IMR-90 (cell line): ENCODE measurements at regions not wholly inside any gene's neighbourhood (a gene's known extent, or its start where the extent isn't known, plus 50 kb on each side); places are given as distances from the start of the nearest gene placed in this dataset.

ENCODE experiments used
- ATAC-seq: fragments of 200-7000 bp; cut with Tn5 transposase; 2 replicates; pipeline ENCODE4 v1.9.1; 2020; ENCODE audit warnings: low read depth, mild to moderate bottlenecking, moderate library complexity
- BruUV-seq: library from RNA; stranded (reverse); fragments of 400-500 nt; replicated peaks from 2 replicates; lab custom pipeline; 2021; lab: Mats Ljungman, UMichigan
- CTCF ChIA-PET: fragments of 300-600 bp; formaldehyde crosslinking; extraction: SDS; loops from one replicate; lab custom pipeline; 2021; ENCODE audit warnings: antibody characterized with exemption; lab: Yijun Ruan, JAX
- POLR2A ChIA-PET: fragments of 300-600 bp; sonication (Branson Sonifier 250); formaldehyde crosslinking; loops from one replicate; lab custom pipeline; 2022; ENCODE audit warnings: antibody characterized with exemption; ENCODE audit not compliant: unreplicated experiment; lab: Charles Lee
- DNase-seq: peaks from one replicate; pipeline ENCODE4 v3.0.0; 2013
- H2AFZ ChIP-seq: replicated peaks from 2 replicates; pipeline ENCODE3; 2013; ENCODE audit warnings: low read length, mild to moderate bottlenecking; ENCODE audit not compliant: poor library complexity
- H2AK5ac ChIP-seq: 2 replicates; pipeline ENCODE4 v1.6.1; 2013; ENCODE audit warnings: low read depth, low read length, inconsistent platforms
- H2AK9ac ChIP-seq: replicated peaks from 2 replicates; pipeline ENCODE3; 2013; ENCODE audit warnings: mild to moderate bottlenecking, low read depth, low read length, moderate library complexity; ENCODE audit not compliant: poor library complexity
- H2BK120ac ChIP-seq: 2 replicates; pipeline ENCODE4 v1.6.1; 2013; ENCODE audit warnings: low read depth, low read length, inconsistent platforms
- H2BK15ac ChIP-seq: 3 replicates; pipeline ENCODE4 v1.6.1; 2013; ENCODE audit warnings: low read depth, low read length, inconsistent platforms
- H2BK20ac ChIP-seq: 2 replicates; pipeline ENCODE4 v1.6.1; 2013; ENCODE audit warnings: low read depth, mild to moderate bottlenecking, inconsistent platforms, low read length, moderate library complexity
- H2BK5ac ChIP-seq: 2 replicates; pipeline ENCODE4 v1.6.1; 2013; ENCODE audit warnings: mild to moderate bottlenecking, low read depth, low read length, inconsistent platforms; ENCODE audit not compliant: poor library complexity, severe bottlenecking
- H3K14ac ChIP-seq: replicated peaks from 2 replicates; pipeline ENCODE4 v1.6.1; 2013; ENCODE audit warnings: low read depth, low read length, inconsistent platforms
- H3K18ac ChIP-seq: 2 replicates; pipeline ENCODE4 v1.6.1; 2013; ENCODE audit warnings: low read depth, low read length, control low read depth
- H3K23ac ChIP-seq: 2 replicates; pipeline ENCODE4 v1.6.1; 2013; ENCODE audit warnings: low read depth, low read length, inconsistent platforms
- H3K27ac ChIP-seq: 2 replicates; pipeline ENCODE4 v1.5.1; 2013; ENCODE audit warnings: mild to moderate bottlenecking, control low read depth, low read length; ENCODE audit not compliant: insufficient read depth
- H3K27me3 ChIP-seq: 2 replicates; pipeline ENCODE4 v1.6.1; 2013; ENCODE audit warnings: low read length; ENCODE audit not compliant: control insufficient read depth, insufficient read depth
- H3K36me3 ChIP-seq: 2 replicates; pipeline ENCODE4 v1.6.1; 2013; ENCODE audit warnings: low read length, mixed read lengths; ENCODE audit not compliant: control insufficient read depth, insufficient read depth
- H3K4ac ChIP-seq: 2 replicates; pipeline ENCODE4 v1.6.1; 2013; ENCODE audit warnings: low read depth, low read length, inconsistent platforms
- H3K4me1 ChIP-seq: 2 replicates; pipeline ENCODE4 v1.6.1; 2013; ENCODE audit warnings: low read length, mixed read lengths; ENCODE audit not compliant: control insufficient read depth, insufficient read depth
- H3K4me2 ChIP-seq: 2 replicates; pipeline ENCODE4 v1.6.1; 2013; ENCODE audit warnings: low read depth, mild to moderate bottlenecking, control low read depth, low read length, moderate library complexity
- H3K4me3 ChIP-seq: 2 replicates; pipeline ENCODE4 v1.5.1; 2013; ENCODE audit warnings: low read depth, mild to moderate bottlenecking, control low read depth, low read length, moderate library complexity; ENCODE audit not compliant: insufficient read depth
- H3K56ac ChIP-seq: 2 replicates; pipeline ENCODE4 v1.6.1; 2013; ENCODE audit warnings: low read length, inconsistent platforms; ENCODE audit not compliant: insufficient read depth; ENCODE audit errors: extremely low read depth
- H3K79me1 ChIP-seq, 2 experiments: 2 replicates each; pipeline ENCODE4 v1.6.1; 2013; ENCODE audit warnings: low read length in 2 of 2, inconsistent platforms in 1 of 2, low read depth in 1 of 2
- H3K9ac ChIP-seq: 2 replicates; pipeline ENCODE4 v1.6.1; 2013; ENCODE audit warnings: low read depth, low read length, control low read depth
- H3K9me1 ChIP-seq: 2 replicates; pipeline ENCODE4 v1.6.1; 2013; ENCODE audit warnings: low read length, inconsistent platforms; ENCODE audit not compliant: insufficient read depth
- H3K9me3 ChIP-seq: 2 replicates; pipeline ENCODE4 v1.6.1; 2013; ENCODE audit warnings: low read length; ENCODE audit not compliant: control insufficient read depth, insufficient read depth
- H4K20me1 ChIP-seq: 2 replicates; pipeline ENCODE4 v1.6.1; 2013; ENCODE audit warnings: low read length, inconsistent platforms; ENCODE audit not compliant: insufficient read depth
- H4K5ac ChIP-seq: 2 replicates; pipeline ENCODE4 v1.6.1; 2013; ENCODE audit warnings: mild to moderate bottlenecking, low read depth, low read length, control low read depth
- H4K8ac ChIP-seq, 2 experiments: 2 replicates each; pipeline ENCODE4 v1.6.1; 2013; ENCODE audit warnings: low read depth in 2 of 2, low read length in 2 of 2, control low read depth in 1 of 2, inconsistent platforms in 1 of 2
- H4K91ac ChIP-seq: 2 replicates; pipeline ENCODE4 v1.6.1; 2013; ENCODE audit warnings: low read depth, low read length, inconsistent platforms; ENCODE audit not compliant: insufficient read depth
- BHLHE40 ChIP-seq: fragments of 150-350 bp; IDR thresholded peaks from 2 replicates; pipeline ENCODE4 v1.6.1; 2016; ENCODE audit warnings: mild to moderate bottlenecking, low read depth, low read length
- CEBPB ChIP-seq: IDR thresholded peaks from 2 replicates; pipeline ENCODE4 v1.6.1; 2012; ENCODE audit warnings: low read depth, low read length, improper control_type of control experiment
- CHD1 ChIP-seq: IDR thresholded peaks from 2 replicates; pipeline ENCODE4 v1.6.1; 2012; ENCODE audit warnings: low read depth, low read length, improper control_type of control experiment
- FOS ChIP-seq: fragments of 150-350 bp; IDR thresholded peaks from 2 replicates; pipeline ENCODE4 v1.6.1; 2016; ENCODE audit warnings: low read depth, low read length
- MAFK ChIP-seq: IDR thresholded peaks from 2 replicates; pipeline ENCODE4 v1.6.1; 2012; ENCODE audit warnings: low read depth, low read length, improper control_type of control experiment
- MAZ ChIP-seq: IDR thresholded peaks from 2 replicates; pipeline ENCODE4 v1.6.1; 2012; ENCODE audit warnings: low read depth, mild to moderate bottlenecking, low read length, improper control_type of control experiment, moderate library complexity, borderline replicate concordance
- MXI1 ChIP-seq: IDR thresholded peaks from 2 replicates; pipeline ENCODE4 v1.6.1; 2012; ENCODE audit warnings: low read depth, mild to moderate bottlenecking, low read length, moderate library complexity, borderline replicate concordance
- NFE2L2 ChIP-seq: fragments of 150-350 bp; IDR thresholded peaks from 2 replicates; pipeline ENCODE4 v1.6.1; 2016; ENCODE audit warnings: low read depth, mild to moderate bottlenecking, low read length
- POLR2A ChIP-seq: IDR thresholded peaks from 2 replicates; pipeline ENCODE4 v1.6.1; 2012; ENCODE audit warnings: mild to moderate bottlenecking, low read depth, low read length
- RAD21 ChIP-seq: IDR thresholded peaks from 2 replicates; pipeline ENCODE4 v1.6.1; 2012; ENCODE audit warnings: low read length, improper control_type of control experiment
- RCOR1 ChIP-seq: IDR thresholded peaks from 2 replicates; pipeline ENCODE4 v1.6.1; 2012; ENCODE audit warnings: mild to moderate bottlenecking, low read length, improper control_type of control experiment; ENCODE audit not compliant: insufficient replicate concordance
- RFX5 ChIP-seq: IDR thresholded peaks from 2 replicates; pipeline ENCODE4 v1.8.0; 2012; ENCODE audit warnings: low read depth, mild to moderate bottlenecking, low read length, moderate library complexity
- SMC3 ChIP-seq: fragments of 150-350 bp; IDR thresholded peaks from 2 replicates; pipeline ENCODE4 v1.6.1; 2016; ENCODE audit warnings: low read depth, mild to moderate bottlenecking, antibody characterized with exemption, low read length, moderate library complexity
- WGBS, 2 experiments: methylation state at CpG; one replicate each; pipeline versions ENCODE4 v1.1.5 to v1.1.7; 2013; ENCODE audit warnings: missing lambda C conversion rate in 2 of 2; ENCODE audit not compliant: insufficient read length in 1 of 2; ENCODE audit errors: extremely low coverage in 2 of 2; 5-methylcytosine and 5-hydroxymethylcytosine counted together
- dilution Hi-C: fragments of 300-500 bp; cut with HindIII; formaldehyde crosslinking; loops from one replicate; pipeline ENCODE4 v1.14.3; 2018; ENCODE audit warnings: low sequenced_read_pairs; ENCODE audit not compliant: unreplicated experiment
- in situ Hi-C: fragments of 300-500 bp; cut with MboI; formaldehyde crosslinking; loops from 3 replicates; pipeline ENCODE4 v1.14.3; 2019; ENCODE audit warnings: low sequenced_read_pairs, inconsistent platforms, mixed read lengths
- intact Hi-C: fragments of 100-400 bp; cut with micrococcal nuclease; formaldehyde crosslinking; loops from 2 replicates; pipeline ENCODE4 v1.10.0; 2022
- TF ChIP-seq, protein P1 (sequence below): fragments of 150-350 bp; IDR thresholded peaks from 2 replicates; pipeline ENCODE4 v1.6.1; 2016; ENCODE audit warnings: low read depth, mild to moderate bottlenecking, low read length, moderate library complexity, borderline replicate concordance
- TF ChIP-seq, protein P2 (sequence below): conservative IDR thresholded peaks from 2 replicates; pipeline ENCODE4 v1.5.1; 2012; ENCODE audit warnings: mild to moderate bottlenecking, low read depth, low read length, improper control_type of control experiment

DNA sequence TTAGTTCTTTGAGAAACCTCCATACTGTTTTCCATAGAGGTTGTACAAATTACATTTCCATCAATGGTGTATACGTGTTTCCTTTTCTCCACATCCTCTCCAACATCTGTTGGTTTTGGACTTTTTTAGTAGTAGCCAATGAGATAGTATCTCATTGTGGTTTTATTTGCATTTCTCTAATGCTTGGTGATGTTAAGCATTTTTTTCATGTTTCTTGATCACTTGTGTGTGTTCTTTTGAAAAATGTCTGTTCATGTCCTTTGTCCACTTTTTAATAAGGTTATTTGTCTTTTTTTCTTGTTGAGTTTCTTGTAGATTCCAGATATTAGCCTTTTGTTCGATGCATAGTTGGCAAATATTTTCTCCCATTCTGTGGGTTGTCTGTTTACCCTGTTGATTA is 392.3 kb upstream of the ZEB2 start:
- Histone ChIP-seq H3K36me3 (no peaks in the 10 kb centered on the region), H2BK20ac (no peak overlapping the region), H3K4me3 (no peak overlapping the region), H3K27me3 (no peaks in the 10 kb centered on the region), H3K56ac (no peak overlapping the region), H3K27ac (no peak overlapping the region), H3K4me2 (no peak overlapping the region), H4K20me1 (no peaks in the 10 kb centered on the region), H2AFZ (no peak overlapping the region), H3K18ac (no peak overlapping the region), H3K79me1 (no peaks in the 10 kb centered on the region), H2AK9ac (no peak overlapping the region), H3K4me1 (no peaks in the 10 kb centered on the region), H2BK5ac (no peak overlapping the region), H3K14ac (no peak overlapping the region), H3K4ac (no peak overlapping the region), H4K8ac (no peak overlapping the region), H2BK15ac (no peak overlapping the region), H3K9me3 (no peaks in the 10 kb centered on the region), H4K91ac (no peak overlapping the region), H3K9ac (no peak overlapping the region), H2BK120ac (no peak overlapping the region), H2AK5ac (no peak overlapping the region), H3K23ac (no peak overlapping the region), H4K5ac (no peak overlapping the region), H3K9me1 (no peaks in the 10 kb centered on the region)
- ChIA-PET CTCF (no interaction called here), POLR2A (no interaction called here)
- intact Hi-C loops (no loop called here), dilution Hi-C loops (no loop called here), in situ Hi-C loops (no loop called here)
- no TSS peak for BruUV-seq
- DNase-seq (no peak), ATAC-seq (peak; percentile 35; the same call in 1 of the 2 replicates)
- no CpG with 5 or more reads among the region's 2 CpGs for WGBS, 2 experiments
- TF ChIP-seq RFX5 = no peak
- no peak for TF ChIP-seq MAZ
- no peak for TF ChIP-seq NFE2L2
- no peak for TF ChIP-seq RCOR1
- no peak for TF ChIP-seq BHLHE40
- no peak for TF ChIP-seq FOS
- TF ChIP-seq MAFK = no peak
- no peak for TF ChIP-seq RAD21
- TF ChIP-seq SMC3 = no peak
- no peak for TF ChIP-seq CHD1
- TF ChIP-seq, protein P1, sequence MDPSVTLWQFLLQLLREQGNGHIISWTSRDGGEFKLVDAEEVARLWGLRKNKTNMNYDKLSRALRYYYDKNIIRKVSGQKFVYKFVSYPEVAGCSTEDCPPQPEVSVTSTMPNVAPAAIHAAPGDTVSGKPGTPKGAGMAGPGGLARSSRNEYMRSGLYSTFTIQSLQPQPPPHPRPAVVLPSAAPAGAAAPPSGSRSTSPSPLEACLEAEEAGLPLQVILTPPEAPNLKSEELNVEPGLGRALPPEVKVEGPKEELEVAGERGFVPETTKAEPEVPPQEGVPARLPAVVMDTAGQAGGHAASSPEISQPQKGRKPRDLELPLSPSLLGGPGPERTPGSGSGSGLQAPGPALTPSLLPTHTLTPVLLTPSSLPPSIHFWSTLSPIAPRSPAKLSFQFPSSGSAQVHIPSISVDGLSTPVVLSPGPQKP = no peak
- TF ChIP-seq POLR2A = no peak
- TF ChIP-seq MXI1 = no peak
- no peak for TF ChIP-seq CEBPB
- TF ChIP-seq, protein P2, sequence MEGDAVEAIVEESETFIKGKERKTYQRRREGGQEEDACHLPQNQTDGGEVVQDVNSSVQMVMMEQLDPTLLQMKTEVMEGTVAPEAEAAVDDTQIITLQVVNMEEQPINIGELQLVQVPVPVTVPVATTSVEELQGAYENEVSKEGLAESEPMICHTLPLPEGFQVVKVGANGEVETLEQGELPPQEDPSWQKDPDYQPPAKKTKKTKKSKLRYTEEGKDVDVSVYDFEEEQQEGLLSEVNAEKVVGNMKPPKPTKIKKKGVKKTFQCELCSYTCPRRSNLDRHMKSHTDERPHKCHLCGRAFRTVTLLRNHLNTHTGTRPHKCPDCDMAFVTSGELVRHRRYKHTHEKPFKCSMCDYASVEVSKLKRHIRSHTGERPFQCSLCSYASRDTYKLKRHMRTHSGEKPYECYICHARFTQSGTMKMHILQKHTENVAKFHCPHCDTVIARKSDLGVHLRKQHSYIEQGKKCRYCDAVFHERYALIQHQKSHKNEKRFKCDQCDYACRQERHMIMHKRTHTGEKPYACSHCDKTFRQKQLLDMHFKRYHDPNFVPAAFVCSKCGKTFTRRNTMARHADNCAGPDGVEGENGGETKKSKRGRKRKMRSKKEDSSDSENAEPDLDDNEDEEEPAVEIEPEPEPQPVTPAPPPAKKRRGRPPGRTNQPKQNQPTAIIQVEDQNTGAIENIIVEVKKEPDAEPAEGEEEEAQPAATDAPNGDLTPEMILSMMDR = no peak
